HG02870 (cell line): ENCODE measurements at regions not wholly inside any gene's neighbourhood (a gene's known extent, or its start where the extent isn't known, plus 50 kb on each side); places are given as distances from the start of the nearest gene placed in this dataset.
A peak's percentile ranks its signal among the peaks of the same experiment; 100 is the strongest.
"Not testable (repeated sequence)": the region's sequence is repeated elsewhere in the genome, so short reads cannot be mapped to it uniquely, and the experiment has no call there.

Experiments
- ATAC-seq: cut with Tn5 transposase; IDR thresholded peaks from one replicate; pipeline ENCODE4 v1.9.1; 2021; ENCODE audit warnings: mild to moderate bottlenecking, moderate library complexity; ENCODE audit not compliant: unreplicated experiment

GRCh38 chr10:64174666-64175255 lies 653.6 kb downstream of the REEP3 start:
- no peak for ATAC-seq

- ATAC-seq = no peak
Observed at GRCh38 chr10:64175271-64175962, 654.2 kb downstream of the REEP3 start.

DNA sequence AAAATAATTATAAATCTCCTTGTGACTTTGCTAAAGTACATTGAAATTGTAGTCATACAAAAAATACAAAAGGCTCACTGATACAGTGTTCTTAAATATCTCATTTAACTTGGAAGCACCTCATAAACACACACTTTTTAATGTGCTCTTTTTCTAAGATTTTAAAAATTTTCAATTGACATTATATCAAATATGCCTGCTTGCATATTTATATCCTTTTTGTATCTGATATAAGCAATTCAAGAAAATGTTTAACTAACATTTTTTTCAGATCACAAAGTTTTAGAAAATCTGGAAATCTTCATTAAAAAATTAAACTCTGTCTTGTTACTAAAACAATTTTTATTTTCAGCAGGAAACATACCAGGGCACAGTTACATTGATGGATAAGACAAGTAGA lies 661.5 kb downstream of the REEP3 start:
- ATAC-seq = no peak

GRCh38 chr10:64191286-64191685 lies 670.1 kb downstream of the REEP3 start:
- no peak for ATAC-seq

- no peak for ATAC-seq
Observed at GRCh38 chr10:64196638-64197315, 675.6 kb downstream of the REEP3 start.

DNA sequence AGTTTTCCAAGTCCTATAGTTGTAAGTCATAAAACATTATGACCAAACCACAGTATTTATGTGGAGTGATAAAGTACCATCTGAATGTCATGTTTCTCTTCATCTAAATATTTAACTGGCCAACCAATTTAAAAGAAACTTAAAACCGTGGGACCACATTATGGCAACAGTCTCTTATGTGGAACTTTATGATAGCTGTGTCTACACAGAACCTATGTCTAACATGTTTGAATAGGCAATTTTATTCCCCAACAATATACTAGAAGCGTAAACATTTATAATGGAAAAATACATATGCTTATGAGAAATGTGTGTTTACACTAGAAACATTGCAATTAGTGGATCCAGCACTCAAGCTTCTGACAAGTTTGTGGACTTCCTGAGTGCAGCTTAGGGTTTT lies 680.7 kb downstream of the REEP3 start:
- no peak for ATAC-seq

DNA sequence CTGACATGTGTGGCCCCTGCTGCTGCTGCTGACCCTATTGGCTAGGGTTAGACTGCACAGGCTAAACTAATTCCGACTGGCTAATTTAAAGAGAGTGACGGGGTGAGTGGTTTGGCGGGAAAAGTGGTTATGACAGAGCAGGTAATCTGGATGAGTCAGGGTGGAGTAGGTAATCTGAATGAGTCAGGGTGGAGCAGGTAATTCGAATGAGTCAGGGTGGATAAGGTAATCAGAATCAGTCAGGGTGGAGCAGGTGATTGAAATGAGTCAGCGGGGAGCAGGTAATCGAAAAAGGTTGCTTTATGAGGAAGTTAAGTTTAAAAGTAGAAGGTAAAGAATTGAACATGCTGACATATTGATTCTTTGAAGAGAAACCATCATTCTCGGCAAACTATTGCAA lies 683.3 kb downstream of the REEP3 start:
- not testable (repeated sequence) for ATAC-seq

DNA sequence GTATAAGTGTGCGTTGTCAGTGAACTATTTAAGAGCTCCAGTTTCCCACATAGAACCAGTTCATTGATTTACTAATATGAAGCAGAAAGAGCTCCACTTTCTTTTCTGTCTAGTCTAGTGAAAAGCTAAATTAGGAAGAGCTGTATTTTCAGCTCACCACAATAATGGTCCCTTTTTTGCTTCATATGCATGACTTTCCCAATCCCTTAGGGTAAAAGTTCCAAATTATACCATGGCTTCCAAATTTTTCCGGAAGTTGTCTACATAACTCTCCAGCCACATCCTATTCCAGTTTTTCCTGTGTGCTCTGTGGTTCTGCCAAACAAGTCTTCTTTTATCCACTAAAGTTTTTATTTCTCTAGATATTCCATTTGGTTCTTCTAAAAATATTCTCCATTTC lies 685.2 kb downstream of the REEP3 start:
- ATAC-seq = no peak

DNA sequence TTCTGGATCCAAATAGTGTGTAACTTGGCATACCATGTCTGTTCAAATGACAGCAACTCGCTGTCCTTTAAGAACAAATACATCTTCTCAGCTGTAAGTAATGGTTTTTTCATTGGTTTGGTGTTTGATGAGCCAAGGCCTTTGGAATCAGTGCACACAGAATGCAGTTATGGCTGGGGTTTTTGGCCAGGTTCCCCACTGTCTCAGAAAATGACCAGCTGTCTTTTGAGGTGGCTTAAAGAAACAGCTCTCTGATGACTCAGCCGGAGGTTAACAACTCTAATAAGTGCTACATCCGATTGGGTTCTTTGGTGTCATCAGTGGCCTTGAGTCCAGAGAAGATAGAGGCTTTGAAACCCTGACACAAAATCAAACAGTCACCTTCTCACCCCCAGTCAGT lies 688.4 kb downstream of the REEP3 start:
- ATAC-seq = no peak

GRCh38 chr10:64210211-64210610 lies 689.0 kb downstream of the REEP3 start:
- no peak for ATAC-seq

- ATAC-seq = no peak
Observed at GRCh38 chr10:64211466-64211865, 690.3 kb downstream of the REEP3 start.

GRCh38 chr10:64215088-64215487 lies 693.9 kb downstream of the REEP3 start:
- no peak for ATAC-seq

GRCh38 chr10:64219271-64220025 lies 698.2 kb downstream of the REEP3 start:
- ATAC-seq = no peak

DNA sequence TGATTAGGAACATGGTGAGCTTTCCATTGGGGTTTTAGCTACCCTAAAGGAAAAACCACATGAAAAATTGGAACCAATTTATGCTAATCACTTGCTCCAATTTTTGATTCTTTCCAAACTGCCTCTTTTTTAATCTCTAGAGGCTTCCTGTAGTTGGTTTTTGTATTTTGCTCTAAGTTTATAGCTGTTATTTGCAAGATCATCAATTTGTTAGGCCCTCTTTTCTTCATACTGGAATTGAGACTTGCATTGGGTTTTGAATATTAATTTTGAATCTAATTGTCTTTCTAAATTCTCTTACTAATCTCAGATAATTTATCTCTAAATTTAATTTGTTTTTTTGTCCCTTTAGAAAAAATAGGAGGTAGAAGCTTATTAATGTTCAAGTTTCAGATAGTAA lies 713.3 kb downstream of the REEP3 start:
- no peak for ATAC-seq

GRCh38 chr10:64257704-64258103 lies 736.5 kb downstream of the REEP3 start:
- ATAC-seq = no peak

GRCh38 chr10:64261092-64261491 lies 739.9 kb downstream of the REEP3 start:
- ATAC-seq = peak; percentile 82

DNA sequence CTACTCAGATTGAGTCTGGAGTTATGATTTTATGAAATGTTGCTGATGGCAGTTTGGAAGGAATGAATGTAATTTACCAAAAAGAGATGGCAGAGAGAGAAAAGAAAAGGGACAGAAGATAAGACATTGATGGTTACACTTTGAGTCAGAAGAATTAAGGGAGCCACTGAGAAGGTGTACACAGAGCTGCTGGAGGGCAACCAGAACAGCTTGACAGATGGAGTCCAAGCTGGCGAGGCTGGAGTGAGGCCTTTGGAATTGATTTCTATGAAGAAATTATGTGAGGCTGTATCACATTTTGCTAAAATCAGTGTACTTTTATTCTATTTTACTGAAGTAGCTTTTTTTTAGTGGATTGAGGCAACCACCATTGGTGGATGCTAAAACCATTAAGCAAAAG lies 740.5 kb downstream of the REEP3 start:
- no peak for ATAC-seq

DNA sequence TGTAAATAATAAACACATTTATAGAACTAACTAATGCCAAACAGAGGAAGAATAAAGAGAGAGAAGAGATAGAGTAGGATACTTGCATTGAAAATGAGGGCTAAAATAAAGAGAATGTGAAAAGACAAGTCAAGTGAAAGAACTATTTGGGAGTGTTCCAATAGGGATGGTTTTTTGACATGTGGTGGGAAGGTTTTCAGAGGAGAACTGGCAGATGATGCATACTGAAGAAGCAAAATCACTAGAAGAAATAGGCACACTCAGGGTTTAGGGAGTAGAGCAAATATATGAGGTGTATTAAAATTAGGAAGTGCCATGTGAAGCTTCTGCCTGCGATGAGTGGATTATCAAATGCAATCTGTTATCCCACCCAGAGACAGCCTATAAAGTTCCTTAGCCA lies 744.8 kb downstream of the REEP3 start:
- ATAC-seq = no peak

- ATAC-seq = no peak
Observed at GRCh38 chr10:64271508-64271907, 750.3 kb downstream of the REEP3 start.

GRCh38 chr10:64271983-64272382 lies 750.8 kb downstream of the REEP3 start:
- no peak for ATAC-seq

DNA sequence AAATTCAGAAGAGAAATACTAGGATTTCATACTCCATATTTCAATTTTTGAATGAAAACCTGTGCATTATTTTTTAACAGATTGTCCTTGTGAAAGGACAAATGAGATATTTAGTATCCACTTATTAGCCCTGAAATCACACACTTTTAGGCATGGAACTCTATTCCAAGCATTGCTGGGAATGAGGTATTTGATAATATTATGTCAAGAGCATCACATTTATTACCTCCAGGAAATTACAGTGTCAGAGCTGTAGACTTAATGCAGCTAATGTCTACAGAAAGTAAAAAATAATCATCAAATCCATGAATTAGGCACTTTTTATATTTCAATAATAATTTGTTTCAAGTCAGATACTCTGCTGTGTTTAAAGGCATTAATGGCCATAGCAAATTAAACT lies 753.8 kb downstream of the REEP3 start:
- no peak for ATAC-seq

DNA sequence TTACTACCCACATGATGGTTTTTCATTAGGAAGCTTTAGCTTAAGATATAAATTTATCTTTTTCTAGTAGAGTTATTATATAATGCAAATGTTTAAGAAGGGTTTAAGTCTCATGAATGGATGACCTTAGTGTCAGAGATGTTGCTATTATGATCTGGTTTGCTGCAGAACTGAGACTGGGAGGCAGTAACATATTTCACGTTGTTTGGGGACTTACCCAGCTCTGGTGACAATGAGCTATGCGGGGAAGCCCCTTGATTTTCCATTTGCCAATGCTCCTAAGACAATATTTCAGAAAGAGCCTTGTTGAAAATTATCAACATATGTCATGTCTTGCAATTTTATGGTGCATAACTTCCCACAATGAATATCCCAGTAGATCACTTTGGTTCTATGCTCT lies 754.6 kb downstream of the REEP3 start:
- peak; percentile 68 for ATAC-seq
